ENCODE measurements at regions not wholly inside any gene's neighbourhood (a gene's known extent, or its start where the extent isn't known, plus 50 kb on each side); places are given as distances from the start of the nearest gene placed in this dataset.

DNA sequence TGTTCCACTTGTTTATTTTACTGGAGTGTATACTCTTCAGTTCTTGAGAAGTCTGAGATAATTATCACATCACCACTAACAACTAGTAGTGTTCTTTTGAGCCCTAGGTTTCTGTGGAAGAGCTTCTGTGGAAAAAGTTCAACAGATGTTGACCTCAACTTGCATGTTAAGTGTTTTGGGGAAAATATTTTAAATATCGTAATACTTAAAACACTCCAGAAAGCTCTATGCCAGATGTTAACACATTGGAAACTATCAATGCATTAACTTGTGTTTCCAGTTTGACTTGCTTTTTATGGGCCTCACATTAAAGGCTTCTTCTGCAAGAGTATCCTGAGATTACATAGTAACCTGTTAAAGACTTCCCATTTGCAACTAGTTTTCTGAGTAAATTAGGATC, 173.1 kb downstream of the DUSP6 start:
- no peak overlapping the region for H3K27ac ChIP-seq
- CTCF ChIA-PET: interaction anchor here (0.7 kb wide), 1 partner anchor 47 kb away, joined by 3 read pairs; no protein-coding TSS in a partner anchor
- TF ChIP-seq, protein P1, sequence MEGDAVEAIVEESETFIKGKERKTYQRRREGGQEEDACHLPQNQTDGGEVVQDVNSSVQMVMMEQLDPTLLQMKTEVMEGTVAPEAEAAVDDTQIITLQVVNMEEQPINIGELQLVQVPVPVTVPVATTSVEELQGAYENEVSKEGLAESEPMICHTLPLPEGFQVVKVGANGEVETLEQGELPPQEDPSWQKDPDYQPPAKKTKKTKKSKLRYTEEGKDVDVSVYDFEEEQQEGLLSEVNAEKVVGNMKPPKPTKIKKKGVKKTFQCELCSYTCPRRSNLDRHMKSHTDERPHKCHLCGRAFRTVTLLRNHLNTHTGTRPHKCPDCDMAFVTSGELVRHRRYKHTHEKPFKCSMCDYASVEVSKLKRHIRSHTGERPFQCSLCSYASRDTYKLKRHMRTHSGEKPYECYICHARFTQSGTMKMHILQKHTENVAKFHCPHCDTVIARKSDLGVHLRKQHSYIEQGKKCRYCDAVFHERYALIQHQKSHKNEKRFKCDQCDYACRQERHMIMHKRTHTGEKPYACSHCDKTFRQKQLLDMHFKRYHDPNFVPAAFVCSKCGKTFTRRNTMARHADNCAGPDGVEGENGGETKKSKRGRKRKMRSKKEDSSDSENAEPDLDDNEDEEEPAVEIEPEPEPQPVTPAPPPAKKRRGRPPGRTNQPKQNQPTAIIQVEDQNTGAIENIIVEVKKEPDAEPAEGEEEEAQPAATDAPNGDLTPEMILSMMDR (conservative IDR thresholded peaks at IDR 0.05; ENCODE audit: low read depth): no peak
- DNase-seq (ENCODE audit: low spot score): no peak
- POLR2A ChIA-PET (ENCODE audit: low non-redundant PET): no interaction called here

DNA sequence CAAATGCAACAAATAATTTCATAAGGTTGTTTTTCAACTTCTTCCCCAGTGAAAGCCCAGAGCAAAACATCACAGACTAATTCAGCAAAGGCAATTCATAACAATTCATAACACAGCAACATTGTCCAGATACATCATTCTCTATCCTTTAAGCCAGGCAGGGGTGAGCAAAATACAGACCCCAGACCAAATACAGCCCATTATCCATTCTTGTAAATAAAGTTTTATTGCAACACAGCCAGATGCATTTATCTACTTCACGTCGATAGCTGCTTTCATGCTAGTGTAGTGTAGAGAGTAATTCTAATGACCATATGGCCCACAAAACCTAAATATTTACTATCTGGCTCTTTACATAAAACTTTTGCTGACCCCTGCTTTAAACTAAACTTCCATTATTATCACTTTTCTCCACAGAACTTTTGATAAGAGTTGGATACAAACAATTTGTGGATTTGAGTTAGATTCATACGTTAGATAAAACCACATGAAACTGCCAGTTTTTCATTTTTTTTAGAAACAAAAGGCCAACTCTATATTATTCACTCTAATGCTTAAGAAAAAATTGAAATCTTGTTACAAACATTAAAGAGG, 174.4 kb downstream of the DUSP6 start:
- POLR2A ChIA-PET (ENCODE audit: low non-redundant PET): no interaction called here

DNA sequence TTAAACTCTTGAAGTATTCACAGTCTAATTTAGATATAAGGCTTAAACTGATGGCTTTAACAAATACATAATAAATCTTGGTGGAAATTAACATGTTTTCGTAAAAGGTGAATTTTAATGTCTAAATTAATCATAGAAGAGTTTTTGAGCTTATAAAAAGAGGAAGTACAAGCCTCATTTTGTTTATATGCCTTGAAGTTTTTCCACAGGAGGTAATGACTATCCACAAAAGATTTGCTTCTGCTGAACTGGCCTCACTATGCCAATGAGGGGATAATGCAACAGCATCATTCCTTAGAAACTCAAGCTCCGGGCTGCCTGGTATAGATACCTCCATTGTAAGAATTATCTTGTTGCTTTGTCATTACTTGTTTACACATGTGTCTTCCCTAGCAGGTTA, 175.6 kb downstream of the DUSP6 start:
- POLR2A ChIA-PET (ENCODE audit: low non-redundant PET): no interaction called here
- H3K27ac ChIP-seq: no peak overlapping the region
- DNase-seq (ENCODE audit: low spot score): no peak
- CTCF ChIA-PET: no interaction called here
- TF ChIP-seq, protein P1 (conservative IDR thresholded peaks at IDR 0.05; ENCODE audit: low read depth): no peak

More for the DNA sequence above, 174.4 kb downstream of the DUSP6 start:
- TF ChIP-seq, protein P1 (conservative IDR thresholded peaks at IDR 0.05; ENCODE audit: low read depth): no peak
- CTCF ChIA-PET: no interaction called here
- no peak for DNase-seq (ENCODE audit: low spot score)
- H3K27ac ChIP-seq: no peak overlapping the region

DNA sequence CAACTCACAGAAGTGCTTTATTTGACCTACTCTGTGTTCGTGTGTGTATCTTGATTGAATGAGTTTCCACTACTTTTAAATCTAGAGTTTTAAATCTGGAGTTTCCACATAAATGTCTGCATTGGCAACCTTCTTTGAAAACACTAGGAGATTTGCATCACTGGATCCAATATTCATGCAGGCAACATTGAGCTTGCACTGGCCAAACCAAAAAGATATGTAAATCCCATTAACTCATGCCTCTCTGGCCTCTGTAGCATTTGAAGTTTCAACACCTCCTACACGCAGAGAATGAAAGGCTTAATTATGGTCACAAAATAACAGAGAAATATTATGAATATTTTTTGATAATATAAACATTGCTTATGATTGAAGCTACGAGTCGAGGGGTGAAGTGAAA, 178.6 kb downstream of the DUSP6 start:
- TF ChIP-seq, protein P1 (conservative IDR thresholded peaks at IDR 0.05; ENCODE audit: low read depth): no peak
- POLR2A ChIA-PET (ENCODE audit: low non-redundant PET): no interaction called here

DNA sequence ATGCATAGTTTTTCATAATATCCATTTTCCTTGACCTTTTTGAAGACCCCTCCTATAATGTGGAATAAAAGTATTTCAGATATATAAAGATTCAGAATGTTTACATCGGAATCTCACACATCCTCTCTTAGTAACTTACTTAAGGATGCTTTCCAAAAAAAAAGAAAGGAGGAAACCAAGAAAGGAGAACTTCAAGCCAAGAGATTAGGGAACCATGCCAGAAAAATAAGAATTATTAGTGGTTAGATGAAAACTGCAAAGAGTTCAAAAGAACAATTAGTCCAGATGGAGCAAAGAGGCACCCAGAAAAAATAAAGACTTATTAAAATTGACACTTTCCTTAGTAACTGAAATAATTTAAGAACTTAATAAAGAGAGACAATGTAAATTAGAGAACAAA, 179.2 kb downstream of the DUSP6 start:
- no peak for DNase-seq (ENCODE audit: low spot score)
- CTCF ChIA-PET: no interaction called here
- H3K27ac ChIP-seq: no peak overlapping the region
- POLR2A ChIA-PET (ENCODE audit: low non-redundant PET): no interaction called here
- TF ChIP-seq, protein P1 (conservative IDR thresholded peaks at IDR 0.05; ENCODE audit: low read depth): no peak

More for the DNA sequence above, 178.6 kb downstream of the DUSP6 start:
- no peak overlapping the region for H3K27ac ChIP-seq
- no peak for DNase-seq (ENCODE audit: low spot score)
- CTCF ChIA-PET: interaction anchor here (0.7 kb wide), 1 partner anchor 23 kb away, joined by 3 read pairs; no protein-coding TSS in a partner anchor

DNA sequence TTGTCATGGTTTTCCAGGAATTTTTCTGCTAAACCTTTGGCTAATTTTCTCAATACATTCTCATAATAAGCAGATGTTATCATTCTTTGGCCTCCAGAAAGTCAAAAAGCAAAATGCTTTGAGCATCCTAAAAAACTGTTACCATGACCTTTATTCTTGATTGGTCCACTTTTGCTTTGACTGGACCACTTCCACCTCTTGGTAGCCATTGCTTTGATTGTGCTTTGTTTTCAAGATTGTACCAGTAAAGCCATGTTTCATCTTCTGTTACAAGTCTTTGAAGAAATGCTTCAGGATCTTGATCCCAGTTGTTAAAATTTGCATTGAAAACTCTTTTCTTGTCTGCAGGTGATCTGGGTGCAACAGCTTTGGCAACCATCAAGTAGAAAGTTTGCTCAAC, 180.1 kb downstream of the DUSP6 start:
- ChIA-PET POLR2A (ENCODE audit: low non-redundant PET) (no interaction called here), CTCF (no interaction called here)
- no peak overlapping the region for H3K27ac ChIP-seq
- TF ChIP-seq, protein P1 (conservative IDR thresholded peaks at IDR 0.05; ENCODE audit: low read depth): no peak
- no peak for DNase-seq (ENCODE audit: low spot score)
